Activated CD8-positive, alpha-beta T cell treated with anti-CD3 and anti-CD28 coated beads for 36 hours (primary cell): ENCODE measurements at regions not wholly inside any gene's neighbourhood (a gene's known extent, or its start where the extent isn't known, plus 50 kb on each side); places are given as distances from the start of the nearest gene placed in this dataset.

Experiments used
- ATAC-seq: fragments of 200-7000 bp; cut with Tn5 transposase; one replicate; pipeline ENCODE4 v1.10.0; 2021; ENCODE audit warnings: mild to moderate bottlenecking, moderate library complexity
- CTCF ChIA-PET: fragments of 350-600 bp; sonication (Branson Sonifier 250); formaldehyde crosslinking; loops from one replicate; lab custom pipeline; 2021; ENCODE audit warnings: antibody characterized with exemption; lab: Charles Lee
- POLR2A ChIA-PET: fragments of 350-600 bp; sonication (Branson Sonifier 250); formaldehyde crosslinking; loops from one replicate; lab custom pipeline; 2021; ENCODE audit warnings: antibody characterized with exemption; lab: Charles Lee
- DNase-seq: peaks from one replicate; pipeline ENCODE4 v3.0.0-alpha.2; 2020
- H3K27ac Mint-ChIP-seq: one replicate; pipeline ENCODE4 v1.8.0; 2021; ENCODE audit warnings: mild to moderate bottlenecking, mixed read lengths
- H3K27me3 Mint-ChIP-seq: one replicate; pipeline ENCODE4 v1.8.0; 2021; ENCODE audit warnings: mixed read lengths
- H3K36me3 Mint-ChIP-seq: one replicate; pipeline ENCODE4 v1.8.0; 2021; ENCODE audit warnings: low read depth, mixed read lengths
- H3K4me1 Mint-ChIP-seq: one replicate; pipeline ENCODE4 v1.8.0; 2021; ENCODE audit warnings: low read depth, mixed read lengths
- H3K4me3 Mint-ChIP-seq: one replicate; pipeline ENCODE4 v1.8.0; 2021; ENCODE audit warnings: mild to moderate bottlenecking, moderate library complexity, mixed read lengths
- H3K9me3 Mint-ChIP-seq: one replicate; pipeline ENCODE4 v1.8.0; 2021; ENCODE audit warnings: mixed read lengths
- CTCF ChIP-seq: fragments of 200-600 bp; IDR thresholded peaks from one replicate; pipeline ENCODE4 v1.8.0; 2022; ENCODE audit warnings: antibody characterized with exemption, mild to moderate bottlenecking
- intact Hi-C: fragments of 100-400 bp; cut with micrococcal nuclease; formaldehyde crosslinking; loops from one replicate; pipeline ENCODE4 v1.10.0; 2022

DNA sequence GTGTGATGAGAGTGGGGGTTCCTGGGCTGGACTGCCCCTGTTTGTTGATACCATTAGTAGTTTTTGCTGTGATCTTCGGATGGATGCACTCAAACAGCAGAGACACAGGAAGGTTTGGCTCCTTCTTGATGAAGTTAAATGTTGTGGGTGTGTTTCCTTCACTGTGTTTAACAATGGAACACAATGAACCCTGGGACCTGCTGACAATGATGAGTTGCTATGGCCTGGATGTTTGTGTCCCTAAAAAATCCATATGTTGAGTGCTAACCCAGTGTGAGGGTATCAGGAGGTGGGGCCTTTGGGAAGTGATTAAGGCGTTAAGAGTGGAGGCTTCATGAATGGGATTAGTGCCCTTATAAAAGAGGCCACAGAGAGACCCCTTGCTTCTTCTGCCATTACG is 237.4 kb upstream of the HS6ST1 start:
- Mint-ChIP-seq H3K9me3 (no peaks in the 10 kb centered on the region), H3K27ac (no peak overlapping the region), H3K27me3 (no peaks in the 10 kb centered on the region), H3K36me3 (no peaks in the 10 kb centered on the region), H3K4me3 (no peak overlapping the region), H3K4me1 (no peaks in the 10 kb centered on the region)
- intact Hi-C loops = no loop called here
- ChIA-PET POLR2A (no interaction called here), CTCF (no interaction called here)
- TF ChIP-seq CTCF = no peak
- DNase-seq = no peak
- ATAC-seq = no peak

DNA sequence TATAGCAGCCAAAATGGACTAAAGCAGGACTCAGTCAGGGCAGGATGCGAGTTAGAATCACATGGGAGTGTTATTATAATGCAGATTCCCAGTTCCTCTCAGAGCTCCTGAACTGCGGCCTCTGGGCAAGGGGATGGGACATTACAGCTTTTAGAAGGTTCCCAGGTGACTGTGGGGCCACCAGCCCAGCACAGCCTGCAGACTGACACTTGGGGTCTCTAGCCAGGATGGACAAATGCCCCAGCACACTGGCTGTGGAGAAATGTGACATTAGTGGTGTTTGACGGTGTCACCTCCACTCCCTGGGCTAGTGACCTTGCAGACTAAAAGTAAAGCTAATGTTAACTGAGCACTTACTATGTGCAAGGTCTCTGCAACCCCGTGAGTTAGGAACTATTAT is 238.0 kb upstream of the HS6ST1 start:
- ChIA-PET POLR2A (no interaction called here), CTCF (no interaction called here)
- Mint-ChIP-seq H3K36me3 (no peaks in the 10 kb centered on the region), H3K4me1 (no peaks in the 10 kb centered on the region), H3K27ac (no peak overlapping the region), H3K27me3 (no peaks in the 10 kb centered on the region), H3K9me3 (no peaks in the 10 kb centered on the region), H3K4me3 (no peak overlapping the region)
- DNase-seq (no peak), ATAC-seq (no peak)
- TF ChIP-seq CTCF = no peak
- intact Hi-C loops = no loop called here

DNA sequence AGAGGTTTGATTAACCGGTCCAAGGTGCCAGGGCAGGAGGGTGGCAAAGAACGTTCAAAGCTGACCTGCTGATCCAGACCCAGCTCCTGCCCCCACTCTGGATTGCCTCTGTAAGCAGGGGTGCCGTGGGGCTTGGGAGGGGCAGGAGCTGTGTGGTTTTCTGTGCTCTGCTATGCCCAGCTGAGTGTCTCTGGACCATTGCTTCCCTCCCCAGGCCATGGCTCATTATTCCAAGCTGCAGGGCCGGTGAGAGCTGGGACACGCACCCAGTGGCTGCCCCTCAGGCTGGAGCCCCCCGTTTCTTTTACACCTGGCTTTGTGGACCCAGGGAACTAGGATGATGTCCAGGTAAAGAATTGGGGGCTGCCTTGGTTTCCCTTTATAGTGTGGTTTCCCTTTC is 238.4 kb upstream of the HS6ST1 start:
- POLR2A ChIA-PET = no interaction called here
- H3K9me3 Mint-ChIP-seq = no peaks in the 10 kb centered on the region

GRCh38 chr2:128557831-128558241 is 239.2 kb upstream of the HS6ST1 start:
- intact Hi-C loops = no loop called here
- no peak for ATAC-seq
- no peak for DNase-seq
- H3K9me3 Mint-ChIP-seq = no peaks in the 10 kb centered on the region
- H3K27ac Mint-ChIP-seq = no peak overlapping the region
- H3K4me3 Mint-ChIP-seq = no peak overlapping the region
- TF ChIP-seq CTCF = no peak
- H3K4me1 Mint-ChIP-seq = no peaks in the 10 kb centered on the region
- H3K36me3 Mint-ChIP-seq = no peaks in the 10 kb centered on the region
- H3K27me3 Mint-ChIP-seq = no peaks in the 10 kb centered on the region
- POLR2A ChIA-PET = no interaction called here
- CTCF ChIA-PET = no interaction called here

More for the DNA sequence above, 238.4 kb upstream of the HS6ST1 start:
- no peak for TF ChIP-seq CTCF
- ATAC-seq = no peak
- no peak for DNase-seq
- no peaks in the 10 kb centered on the region for H3K4me1 Mint-ChIP-seq
- no peak overlapping the region for H3K4me3 Mint-ChIP-seq
- intact Hi-C loops = no loop called here
- CTCF ChIA-PET = no interaction called here
- no peak overlapping the region for H3K27ac Mint-ChIP-seq
- H3K36me3 Mint-ChIP-seq = no peaks in the 10 kb centered on the region
- H3K27me3 Mint-ChIP-seq = no peaks in the 10 kb centered on the region

GRCh38 chr2:128558441-128558840 is 239.8 kb upstream of the HS6ST1 start:
- ChIA-PET POLR2A (no interaction called here), CTCF (no interaction called here)
- H3K27ac Mint-ChIP-seq = no peak overlapping the region
- no peak for DNase-seq
- no peaks in the 10 kb centered on the region for H3K27me3 Mint-ChIP-seq
- H3K9me3 Mint-ChIP-seq = no peaks in the 10 kb centered on the region
- intact Hi-C loops = no loop called here
- no peak overlapping the region for H3K4me3 Mint-ChIP-seq
- no peak for TF ChIP-seq CTCF
- H3K4me1 Mint-ChIP-seq = no peaks in the 10 kb centered on the region
- no peaks in the 10 kb centered on the region for H3K36me3 Mint-ChIP-seq
- no peak for ATAC-seq
